Prostate gland (tissue), 2 donors: ENCODE measurements at regions not wholly inside any gene's neighbourhood (a gene's known extent, or its start where the extent isn't known, plus 50 kb on each side); places are given as distances from the start of the nearest gene placed in this dataset.

Experiments
- DNase-seq: peaks from one replicate; pipeline ENCODE4 v3.0.0-alpha.2; 2019; ENCODE audit warnings: low spot score
- H3K27ac ChIP-seq, 2 donors: fragments of 200-600 bp; sonication (generic); 2 replicates each; pipeline ENCODE4 v1.5.1; 2017 to 2019
- H3K27me3 ChIP-seq: fragments of 200-600 bp; sonication (generic); replicated peaks from 2 replicates; pipeline ENCODE4 v1.5.1; 2019; ENCODE audit not compliant: insufficient read depth
- H3K36me3 ChIP-seq, 2 donors: fragments of 200-600 bp; sonication (generic); 1 replicate in 1 of 2; 2 replicates in 1 of 2; pipeline versions ENCODE4 v1.5.1 to v1.8.1; 2017 to 2019
- H3K4me1 ChIP-seq: fragments of 200-600 bp; sonication (generic); replicated peaks from 2 replicates; pipeline ENCODE4 v1.5.1; 2019
- H3K4me3 ChIP-seq, 2 donors: fragments of 200-600 bp; sonication (generic); 2 replicates each; pipeline ENCODE4 v1.5.1; 2017 to 2019
- H3K9me3 ChIP-seq: fragments of 200-600 bp; sonication (generic); 2 replicates; pipeline ENCODE4 v1.5.1; 2017
- POLR2A ChIP-seq: fragments of 450-650 bp; IDR thresholded peaks from one replicate; pipeline ENCODE4 v1.6.1; 2016; ENCODE audit warnings: antibody characterized with exemption, mild to moderate bottlenecking
- POLR2AphosphoS5 ChIP-seq: sonication (generic); formaldehyde crosslinking; IDR thresholded peaks from one replicate; pipeline ENCODE4 v1.6.1; 2017; ENCODE audit warnings: antibody characterized with exemption
- WGBS: methylation state at CpG from one replicate; pipeline ENCODE4 v1.1.5; 2018; 5-methylcytosine and 5-hydroxymethylcytosine counted together
- intact Hi-C: fragments of 100-400 bp; cut with DNase I; formaldehyde crosslinking; loops from one replicate; pipeline ENCODE4 v1.14.2; 2022
- TF ChIP-seq, protein P1 (sequence below), 4 experiments: fragments of 200-600 bp in 2 of 4; fragments of 450-650 bp in 2 of 4; sonication (generic) in 2 of 4; IDR thresholded peaks; 1 replicate in 3 of 4; 2 replicates in 1 of 4; pipeline ENCODE4 v1.5.1; 2016 to 2019; ENCODE audit warnings: antibody characterized with exemption in 4 of 4, mild to moderate bottlenecking in 2 of 4, moderate library complexity in 2 of 4

DNA sequence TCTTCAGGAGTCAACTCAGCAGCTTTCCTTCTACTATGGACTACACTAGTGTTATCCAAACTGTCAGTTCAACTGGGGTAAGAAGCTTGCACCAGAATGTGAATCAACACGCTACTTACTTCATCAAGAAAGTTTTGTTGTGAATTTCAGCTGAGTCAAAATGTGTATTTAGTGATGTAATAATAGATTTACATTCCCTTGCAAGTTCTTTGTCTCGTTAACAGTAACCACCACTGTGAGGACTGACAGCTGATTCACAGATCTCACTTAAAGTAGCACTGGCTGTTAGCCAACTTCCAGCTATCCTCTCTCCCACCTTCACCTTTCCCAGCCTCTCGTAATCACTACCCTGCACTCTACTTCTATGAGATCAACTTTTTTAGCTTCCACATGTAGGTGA lies 445.3 kb downstream of the NTRK2 start:
- no peaks in the 10 kb centered on the region for H3K4me1 ChIP-seq
- H3K27ac ChIP-seq: no peak overlapping the region
- WGBS: 72% methylated on average over 3 of the region's 3 CpGs
- no peak overlapping the region for H3K4me3 ChIP-seq
- no peaks in the 10 kb centered on the region for H3K36me3 ChIP-seq
- DNase-seq: no peak
- intact Hi-C loops: no loop called here
- TF ChIP-seq, protein P1, sequence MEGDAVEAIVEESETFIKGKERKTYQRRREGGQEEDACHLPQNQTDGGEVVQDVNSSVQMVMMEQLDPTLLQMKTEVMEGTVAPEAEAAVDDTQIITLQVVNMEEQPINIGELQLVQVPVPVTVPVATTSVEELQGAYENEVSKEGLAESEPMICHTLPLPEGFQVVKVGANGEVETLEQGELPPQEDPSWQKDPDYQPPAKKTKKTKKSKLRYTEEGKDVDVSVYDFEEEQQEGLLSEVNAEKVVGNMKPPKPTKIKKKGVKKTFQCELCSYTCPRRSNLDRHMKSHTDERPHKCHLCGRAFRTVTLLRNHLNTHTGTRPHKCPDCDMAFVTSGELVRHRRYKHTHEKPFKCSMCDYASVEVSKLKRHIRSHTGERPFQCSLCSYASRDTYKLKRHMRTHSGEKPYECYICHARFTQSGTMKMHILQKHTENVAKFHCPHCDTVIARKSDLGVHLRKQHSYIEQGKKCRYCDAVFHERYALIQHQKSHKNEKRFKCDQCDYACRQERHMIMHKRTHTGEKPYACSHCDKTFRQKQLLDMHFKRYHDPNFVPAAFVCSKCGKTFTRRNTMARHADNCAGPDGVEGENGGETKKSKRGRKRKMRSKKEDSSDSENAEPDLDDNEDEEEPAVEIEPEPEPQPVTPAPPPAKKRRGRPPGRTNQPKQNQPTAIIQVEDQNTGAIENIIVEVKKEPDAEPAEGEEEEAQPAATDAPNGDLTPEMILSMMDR (IDR thresholded peaks at IDR 0.05): no peak
- no peak for TF ChIP-seq POLR2A
- TF ChIP-seq POLR2AphosphoS5: no peak
- H3K27me3 ChIP-seq: no peaks in the 10 kb centered on the region
- no peaks in the 10 kb centered on the region for H3K9me3 ChIP-seq

DNA sequence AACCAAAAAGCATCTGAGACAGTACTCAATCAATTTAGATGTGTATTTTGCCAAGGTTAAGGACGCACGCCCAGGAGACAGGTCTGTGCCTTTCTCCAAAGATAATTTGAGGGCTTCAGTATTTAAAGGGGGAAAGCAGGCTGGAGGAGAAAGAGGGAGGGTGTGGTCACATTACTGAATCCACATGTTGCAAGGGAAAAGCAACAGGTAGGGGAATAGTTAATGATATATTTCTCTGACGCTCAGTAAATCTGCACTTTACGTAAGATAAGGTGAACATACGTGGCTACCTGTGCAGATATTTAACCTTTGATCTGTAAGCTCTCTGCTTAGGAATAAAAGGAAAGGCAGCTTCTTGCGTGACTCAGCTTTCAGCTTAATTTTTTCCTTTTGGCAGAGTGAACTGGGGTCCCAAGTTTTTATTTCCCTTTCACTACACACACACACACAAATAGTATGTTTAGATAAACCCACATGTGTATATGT lies 443.4 kb downstream of the NTRK2 start:
- intact Hi-C loops: no loop called here
- Histone ChIP-seq H3K9me3 (no peaks in the 10 kb centered on the region), H3K27me3 (no peaks in the 10 kb centered on the region), H3K27ac (no peak overlapping the region), H3K36me3 (no peaks in the 10 kb centered on the region), H3K4me3 (no peak overlapping the region), H3K4me1 (no peaks in the 10 kb centered on the region)
- WGBS: 84% methylated on average over 6 of the region's 6 CpGs
- TF ChIP-seq POLR2AphosphoS5: no peak
- TF ChIP-seq POLR2A: no peak
- TF ChIP-seq, protein P1 (IDR thresholded peaks at IDR 0.05): no peak
- DNase-seq: no peak

DNA sequence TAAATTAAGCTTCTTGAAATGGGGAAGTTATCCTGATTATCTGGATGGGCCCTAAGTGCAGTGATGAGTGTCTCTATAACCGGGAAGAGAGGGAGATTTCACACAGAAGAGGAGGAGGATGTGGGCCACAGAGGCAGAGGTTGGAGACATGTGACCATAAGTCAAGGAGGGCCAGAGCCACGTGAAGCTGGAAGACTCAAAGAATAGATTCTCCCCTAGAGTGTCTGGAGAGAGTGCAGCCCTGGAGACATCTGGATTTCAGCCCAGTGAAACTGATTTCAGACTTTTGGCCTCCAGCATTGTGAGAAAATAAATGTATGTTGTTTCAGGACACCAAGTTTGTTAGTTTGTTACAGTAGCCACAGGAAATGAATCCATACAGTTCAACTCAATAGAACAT lies 442.9 kb downstream of the NTRK2 start:
- H3K9me3 ChIP-seq: no peaks in the 10 kb centered on the region
- no peak for DNase-seq
- intact Hi-C loops: no loop called here
- 53% methylated on average over 2 of the region's 2 CpGs for WGBS
- H3K27ac ChIP-seq: no peak overlapping the region
- no peaks in the 10 kb centered on the region for H3K27me3 ChIP-seq
- TF ChIP-seq, protein P1 (IDR thresholded peaks at IDR 0.05): no peak
- no peak for TF ChIP-seq POLR2A
- TF ChIP-seq POLR2AphosphoS5: no peak
- H3K36me3 ChIP-seq: no peaks in the 10 kb centered on the region
- no peak overlapping the region for H3K4me3 ChIP-seq
- no peaks in the 10 kb centered on the region for H3K4me1 ChIP-seq

DNA sequence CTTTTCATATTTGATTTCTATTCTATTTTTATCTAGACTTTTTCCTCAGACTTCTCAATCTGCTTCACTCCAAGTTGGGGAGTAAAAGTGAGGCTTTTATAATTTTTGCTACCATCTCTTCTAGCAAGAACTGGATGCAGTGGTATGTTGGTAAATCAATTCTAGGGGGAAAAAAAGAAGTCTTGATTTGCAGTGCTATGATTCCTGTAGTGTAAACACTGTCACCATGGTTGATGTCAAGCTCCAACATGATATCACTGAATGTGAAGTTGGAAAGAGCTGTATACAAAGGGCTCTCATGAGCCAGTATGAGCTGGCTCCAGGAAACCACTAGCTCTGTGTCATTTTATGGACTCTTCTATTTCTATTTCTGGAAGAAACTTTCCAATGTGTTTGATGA lies 439.2 kb downstream of the NTRK2 start:
- H3K27me3 ChIP-seq: no peaks in the 10 kb centered on the region
- H3K9me3 ChIP-seq: no peaks in the 10 kb centered on the region
- intact Hi-C loops: no loop called here
- H3K36me3 ChIP-seq: no peaks in the 10 kb centered on the region
- H3K4me3 ChIP-seq: no peak overlapping the region
- H3K4me1 ChIP-seq: no peaks in the 10 kb centered on the region
- no peak overlapping the region for H3K27ac ChIP-seq
- TF ChIP-seq POLR2A: no peak
- TF ChIP-seq, protein P1 (IDR thresholded peaks at IDR 0.05): no peak
- no peak for TF ChIP-seq POLR2AphosphoS5
- DNase-seq: no peak

DNA sequence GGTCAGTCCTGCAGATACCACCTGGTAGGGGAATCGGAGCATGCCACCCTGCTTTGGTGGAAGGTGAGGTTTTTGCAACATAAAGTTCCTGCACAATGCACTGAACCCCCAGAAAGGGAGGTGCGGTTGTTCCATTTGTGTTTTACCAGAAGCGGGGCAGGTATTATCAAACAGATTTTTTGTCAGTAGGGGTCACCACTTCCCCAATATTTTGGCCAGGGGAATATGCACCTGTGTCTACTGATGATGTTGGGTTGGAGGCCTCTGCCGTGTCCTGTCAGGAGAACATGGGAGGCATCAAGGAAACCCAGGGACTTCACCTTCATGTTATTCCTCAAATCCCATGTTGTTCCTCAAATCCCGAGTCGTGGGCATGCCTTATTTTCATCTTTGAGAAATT lies 438.7 kb downstream of the NTRK2 start:
- Histone ChIP-seq H3K36me3 (no peaks in the 10 kb centered on the region), H3K4me1 (no peaks in the 10 kb centered on the region), H3K27ac (no peak overlapping the region), H3K4me3 (no peak overlapping the region), H3K27me3 (no peaks in the 10 kb centered on the region), H3K9me3 (no peaks in the 10 kb centered on the region)
- DNase-seq: no peak
- intact Hi-C loops: no loop called here
- 95% methylated on average over 6 of the region's 6 CpGs for WGBS
- TF ChIP-seq, protein P1 (IDR thresholded peaks at IDR 0.05): no peak
- no peak for TF ChIP-seq POLR2AphosphoS5
- no peak for TF ChIP-seq POLR2A
